HepG2 (cell line): ENCODE measurements at regions not wholly inside any gene's neighbourhood (a gene's known extent, or its start where the extent isn't known, plus 50 kb on each side); places are given as distances from the start of the nearest gene placed in this dataset.

Experiments used
- CTCF ChIP-seq: sonication (generic); formaldehyde crosslinking; IDR thresholded peaks from 2 replicates; pipeline ENCODE4 v1.5.0; 2020; ENCODE audit warnings: mild to moderate bottlenecking, missing genetic modification reagents, moderate library complexity
- MTERF4 ChIP-seq: sonication (generic); formaldehyde crosslinking; IDR thresholded peaks from 2 replicates; pipeline ENCODE4 v1.8.0; 2023; ENCODE audit warnings: mild to moderate bottlenecking, missing genetic modification reagents
- POLR2AphosphoS2 ChIP-seq: IDR thresholded peaks from 2 replicates; pipeline ENCODE4 v1.6.1; 2011; ENCODE audit warnings: low read depth, low read length, improper control_type of control experiment

GRCh38 chr18:22539051-22539765, 121.5 kb upstream of the CTAGE1 start:
- TF ChIP-seq POLR2AphosphoS2 (no peak), CTCF (CRISPR knock-in tag) (no peak), MTERF4 (CRISPR knock-in tag) (no peak)
